GM12864 (cell line): ENCODE measurements at regions not wholly inside any gene's neighbourhood (a gene's known extent, or its start where the extent isn't known, plus 50 kb on each side); places are given as distances from the start of the nearest gene placed in this dataset.

Experiments
- DNase-seq: peaks from one replicate; pipeline ENCODE4 v3.0.0-alpha.2; 2011; ENCODE audit warnings: low read depth
- H3K4me3 ChIP-seq: 2 replicates; pipeline ENCODE4 v1.5.1; 2011; ENCODE audit warnings: mild to moderate bottlenecking, low read depth, low read length, control low read depth
- CTCF ChIP-seq: IDR thresholded peaks from 2 replicates; pipeline ENCODE4 v1.5.1; 2011; ENCODE audit warnings: low read depth, mild to moderate bottlenecking, moderate library complexity, low read length, control low read depth, inconsistent platforms; ENCODE audit errors: missing control alignments

GRCh38 chr2:122596598-122596997 lies 841.1 kb downstream of the TSN start:
- DNase-seq, result no peak
- TF ChIP-seq CTCF, result no peak
- H3K4me3 ChIP-seq, result no peak overlapping the region

- TF ChIP-seq CTCF, result no peak
- DNase-seq, result no peak
- H3K4me3 ChIP-seq, result no peak overlapping the region
Measured at GRCh38 chr2:122598784-122599183, 843.3 kb downstream of the TSN start.

GRCh38 chr2:122610948-122611609 lies 855.6 kb downstream of the TSN start:
- no peak overlapping the region for H3K4me3 ChIP-seq
- DNase-seq, result no peak
- TF ChIP-seq CTCF, result no peak

- H3K4me3 ChIP-seq, result no peak overlapping the region
- no peak for TF ChIP-seq CTCF
- DNase-seq, result no peak
Measured at GRCh38 chr2:122622934-122623333, 867.5 kb downstream of the TSN start.

GRCh38 chr2:122627388-122627787 lies 871.9 kb downstream of the TSN start:
- no peak overlapping the region for H3K4me3 ChIP-seq
- TF ChIP-seq CTCF, result no peak
- DNase-seq, result no peak

GRCh38 chr2:122634256-122634655 lies 878.8 kb downstream of the TSN start:
- no peak for TF ChIP-seq CTCF
- DNase-seq, result no peak
- H3K4me3 ChIP-seq, result no peak overlapping the region

- DNase-seq, result no peak
- H3K4me3 ChIP-seq, result no peak overlapping the region
- no peak for TF ChIP-seq CTCF
Measured at GRCh38 chr2:122634920-122635319, 879.5 kb downstream of the TSN start.
